Tongue (tissue), 1 donor: ENCODE measurements at regions not wholly inside any gene's neighbourhood (a gene's known extent, or its start where the extent isn't known, plus 50 kb on each side); places are given as distances from the start of the nearest gene placed in this dataset.

Experiments used
- DNase-seq: peaks from one replicate; pipeline ENCODE4 v3.0.0-alpha.2; 2015

- no peak for DNase-seq
These were observed 51.4 kb upstream of the LGSN start for GRCh38 chr6:63371104-63371715.

GRCh38 chr6:63372951-63373533 is 53.3 kb upstream of the LGSN start:
- no peak for DNase-seq

- DNase-seq: no peak
These were observed 69.5 kb upstream of the LGSN start for GRCh38 chr6:63389191-63389844.

- no peak for DNase-seq
These were observed 71.6 kb upstream of the LGSN start for GRCh38 chr6:63391203-63391970.

DNA sequence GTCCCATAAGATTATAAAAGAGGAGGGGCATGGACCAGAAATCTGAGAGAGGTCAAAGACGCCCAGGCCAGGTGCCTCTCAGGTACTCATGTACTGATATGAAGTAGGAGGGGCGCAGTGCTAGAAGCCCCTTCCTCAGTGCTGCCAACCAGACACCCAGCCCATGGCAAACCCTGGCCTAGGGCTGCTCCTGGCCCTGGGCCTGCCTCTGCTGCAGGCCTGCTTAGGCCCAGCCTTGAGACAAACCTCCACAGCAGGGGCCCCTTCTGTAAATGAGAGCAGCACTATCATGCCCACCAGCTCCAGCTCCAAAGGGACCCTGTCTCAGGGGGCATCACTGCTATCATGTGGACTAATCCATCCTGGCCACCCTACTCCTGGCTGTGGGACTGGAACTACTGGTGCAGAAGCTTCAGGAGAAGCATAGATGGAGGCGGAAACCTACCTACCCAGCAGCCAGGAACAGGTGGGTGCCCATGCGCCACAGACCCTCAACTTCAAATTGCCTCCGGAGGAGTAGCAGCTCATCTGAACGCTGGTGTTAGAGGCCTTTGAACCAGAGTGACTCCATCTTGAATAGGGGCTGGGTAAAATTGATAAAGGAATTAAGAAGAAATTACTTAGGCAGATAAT is 72.4 kb upstream of the LGSN start:
- no peak for DNase-seq

- no peak for DNase-seq
These were observed 75.0 kb upstream of the LGSN start for GRCh38 chr6:63394656-63395308.

DNA sequence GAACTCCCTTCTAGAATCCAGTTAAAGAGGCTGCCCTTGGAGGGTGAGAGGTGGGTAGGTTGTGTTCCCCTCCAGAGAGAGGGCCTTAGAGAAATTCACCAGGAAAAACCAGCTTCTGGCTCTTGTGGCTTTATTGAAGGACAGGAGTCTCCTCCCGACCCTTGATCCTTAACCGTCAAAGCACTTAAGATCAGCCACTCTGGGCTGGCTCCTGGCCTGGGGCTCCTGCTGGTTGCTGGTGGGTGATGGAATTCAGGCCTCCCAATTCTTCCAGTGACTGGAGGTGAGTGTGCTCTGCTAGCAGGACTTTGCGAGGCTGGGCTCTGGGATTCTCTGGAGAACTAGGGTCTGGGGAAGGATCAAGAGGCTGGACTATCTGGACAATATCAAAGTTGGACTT is 75.6 kb upstream of the LGSN start:
- no peak for DNase-seq

- no peak for DNase-seq
These were observed 83.9 kb upstream of the LGSN start for GRCh38 chr6:63403725-63404124.

DNA sequence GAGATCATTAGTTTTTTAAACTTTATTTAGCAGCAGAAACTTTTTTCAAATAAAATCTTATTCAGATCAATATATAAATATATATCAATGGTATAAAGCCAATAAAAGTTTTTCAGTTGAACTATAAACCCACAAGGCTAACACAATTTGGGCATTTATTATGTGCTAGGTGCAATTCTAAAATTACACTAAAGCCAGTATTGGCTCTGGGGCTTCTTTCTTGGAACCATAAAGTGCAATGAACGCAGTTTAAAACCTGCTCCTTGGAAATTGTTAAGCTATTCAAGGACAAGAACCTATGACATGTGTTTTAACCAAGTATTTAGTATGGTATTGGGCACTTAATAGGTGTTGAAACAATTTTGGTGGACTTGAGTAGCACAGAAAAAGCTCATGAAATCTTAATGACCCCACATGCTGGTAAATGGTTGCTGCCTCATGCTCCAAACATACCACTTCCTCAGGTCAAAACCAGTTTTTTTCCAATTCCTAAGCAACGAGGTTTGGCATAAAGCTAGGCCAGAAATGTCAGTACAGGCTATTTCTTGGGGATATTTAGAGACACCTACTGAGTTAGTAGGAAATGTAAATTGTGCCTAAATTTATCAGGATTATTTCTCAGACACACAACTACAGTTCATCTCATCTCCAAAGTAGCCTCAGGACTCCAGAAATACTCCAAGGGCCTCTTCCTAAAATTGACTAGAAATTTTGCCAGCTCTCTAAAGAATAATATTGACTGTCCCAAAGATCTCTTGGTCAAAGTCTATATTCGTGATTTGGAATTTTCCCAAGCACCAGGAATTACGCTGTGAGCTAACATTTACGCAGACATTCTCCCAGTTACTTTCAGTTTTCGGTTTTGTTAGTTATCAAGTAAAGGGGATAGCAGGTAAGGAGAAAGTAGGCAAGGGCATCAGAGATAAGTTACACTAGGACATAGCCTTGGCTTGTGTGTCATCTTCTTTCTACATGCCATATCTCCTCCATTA is 90.9 kb upstream of the LGSN start:
- no peak for DNase-seq

- no peak for DNase-seq
These were observed 95.5 kb upstream of the LGSN start for GRCh38 chr6:63415286-63415685.

GRCh38 chr6:63418741-63419140 is 99.0 kb upstream of the LGSN start:
- no peak for DNase-seq

DNA sequence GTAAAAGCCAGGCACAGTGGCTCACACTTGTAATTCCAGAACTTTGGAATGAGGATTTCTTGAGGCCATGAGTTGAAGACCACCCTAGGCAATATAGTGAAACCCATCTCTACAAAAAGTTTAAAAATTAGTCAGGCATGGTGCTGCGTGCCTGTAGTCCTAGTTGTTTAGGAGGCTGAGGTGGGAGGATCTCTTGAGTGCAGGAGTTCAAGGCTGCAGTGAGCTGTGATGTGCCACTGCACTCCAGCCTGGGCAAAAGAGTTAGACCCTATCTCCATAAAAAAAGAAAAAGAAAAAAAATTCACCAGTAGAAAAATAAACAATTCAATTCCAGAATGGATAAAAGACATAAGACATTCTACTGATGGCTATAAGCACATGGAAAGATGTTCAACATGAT is 104.9 kb upstream of the LGSN start:
- DNase-seq: no peak

DNA sequence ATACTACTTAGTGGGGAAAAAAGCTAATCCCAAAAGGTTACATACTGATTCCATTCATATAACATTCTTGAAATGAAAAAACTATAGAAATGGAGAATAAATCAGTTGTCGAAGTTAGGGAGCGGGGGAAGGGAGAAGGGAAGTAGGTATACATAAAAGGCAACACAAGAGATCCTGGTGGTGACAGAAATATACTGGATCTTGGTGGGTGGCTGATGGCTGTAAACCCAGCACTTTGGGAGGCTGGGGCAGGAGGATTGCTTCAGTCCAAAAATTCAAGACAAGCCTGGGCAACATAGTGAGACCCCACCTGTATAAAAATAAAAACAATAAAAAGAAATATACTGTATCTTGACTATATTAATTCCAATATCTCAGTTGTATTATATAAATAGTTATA is 105.7 kb upstream of the LGSN start:
- no peak for DNase-seq

DNA sequence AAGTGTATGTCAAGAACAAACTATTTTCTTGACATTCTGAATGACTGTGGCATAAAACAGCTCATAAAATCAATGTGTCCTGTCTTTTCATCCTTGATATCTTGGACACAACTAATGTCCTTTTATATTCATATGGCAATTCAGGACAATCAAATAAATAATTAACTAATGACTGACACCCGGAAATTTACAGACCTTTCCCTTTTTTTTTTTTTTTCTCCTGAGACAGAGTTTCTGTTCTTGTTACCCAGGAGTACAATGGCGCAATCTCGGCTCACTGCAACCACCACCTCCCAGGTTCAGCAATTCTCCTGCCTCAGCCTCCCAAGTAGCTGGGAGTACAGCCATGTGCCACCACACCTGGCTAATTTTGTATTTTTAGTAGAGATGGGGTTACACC is 107.1 kb upstream of the LGSN start:
- no peak for DNase-seq

DNA sequence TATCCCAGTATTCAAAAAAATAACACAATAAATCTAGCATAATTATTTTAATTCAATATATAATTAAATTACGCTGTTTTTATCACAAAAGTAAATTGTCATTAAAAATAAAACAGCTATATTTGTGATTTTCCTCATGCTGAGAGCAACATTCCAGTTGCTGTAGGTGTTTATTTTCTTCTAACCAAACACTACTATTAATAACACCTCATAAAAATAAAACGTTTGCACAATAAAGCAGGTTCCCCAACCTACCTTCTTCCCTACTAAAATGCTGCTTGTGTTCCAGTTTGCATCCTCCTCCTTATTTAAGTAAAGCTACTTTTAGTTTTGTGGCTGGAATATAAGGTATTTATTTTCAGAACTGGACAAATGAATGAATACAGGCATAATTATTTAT is 108.2 kb upstream of the LGSN start:
- no peak for DNase-seq

DNA sequence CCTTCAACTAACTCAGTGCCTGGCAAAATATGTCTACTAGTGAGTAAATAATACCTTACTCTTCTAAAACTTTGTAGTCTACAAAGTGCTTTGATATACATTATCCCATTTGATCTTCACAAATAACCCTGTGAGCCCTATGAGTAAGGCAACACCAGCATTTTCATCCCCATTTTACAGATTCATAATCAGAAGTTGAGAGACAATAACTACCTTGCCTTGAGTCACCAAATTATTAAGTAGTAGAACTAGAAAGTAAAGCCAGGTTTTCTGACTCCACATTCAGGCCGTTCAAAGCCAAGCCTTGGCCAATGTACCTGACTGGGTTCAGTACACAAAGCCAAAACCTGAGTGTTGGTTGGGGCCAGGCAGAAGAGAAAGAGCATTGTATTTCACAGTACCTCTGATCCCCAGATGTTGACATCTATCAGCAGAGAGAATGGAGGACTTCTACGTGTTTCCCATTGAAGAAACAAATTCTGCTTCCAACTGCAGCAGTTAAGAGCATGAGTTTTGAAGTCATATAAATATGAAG is 111.3 kb upstream of the LGSN start:
- DNase-seq: no peak

GRCh38 chr6:63434943-63435342 is 115.2 kb upstream of the LGSN start:
- no peak for DNase-seq

DNA sequence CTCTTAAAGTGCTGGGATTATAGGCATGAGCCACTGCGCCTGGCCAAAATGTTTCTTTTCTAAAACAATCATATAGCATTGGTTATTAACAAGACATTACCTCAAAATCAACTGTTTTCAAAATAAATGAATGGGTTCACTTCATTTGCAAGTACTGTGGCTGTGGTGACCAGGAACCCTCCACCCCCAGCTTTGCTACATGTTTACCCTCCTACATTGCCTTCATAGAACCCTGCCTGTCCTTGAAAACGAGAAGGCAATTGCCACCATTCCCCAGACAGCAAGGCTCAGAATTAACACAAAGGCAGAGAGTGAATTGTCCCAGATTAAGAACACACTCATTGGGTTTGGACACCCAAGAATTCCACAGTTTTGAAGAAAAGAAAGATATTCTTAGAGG is 116.6 kb upstream of the LGSN start:
- no peak for DNase-seq

DNA sequence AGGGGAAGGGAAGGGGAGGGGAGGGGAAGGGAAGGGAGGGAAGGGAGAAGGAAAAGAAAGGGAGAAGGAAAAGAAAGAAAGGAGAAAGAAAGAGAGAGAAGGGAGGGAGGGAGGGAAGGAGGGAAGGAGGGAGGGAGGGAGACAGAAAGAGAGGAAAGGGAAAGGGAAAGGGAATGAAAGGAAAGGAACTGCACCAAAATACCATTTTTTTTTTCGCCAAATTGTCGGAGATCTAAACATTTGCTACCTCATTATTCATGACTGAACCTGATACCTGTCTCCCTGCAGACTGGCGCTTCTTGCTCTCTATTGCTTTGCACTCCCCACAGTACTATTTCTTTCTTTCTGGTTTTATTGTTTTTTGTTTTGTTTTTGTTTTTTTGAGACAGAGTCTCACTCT is 117.3 kb upstream of the LGSN start:
- DNase-seq: no peak

DNA sequence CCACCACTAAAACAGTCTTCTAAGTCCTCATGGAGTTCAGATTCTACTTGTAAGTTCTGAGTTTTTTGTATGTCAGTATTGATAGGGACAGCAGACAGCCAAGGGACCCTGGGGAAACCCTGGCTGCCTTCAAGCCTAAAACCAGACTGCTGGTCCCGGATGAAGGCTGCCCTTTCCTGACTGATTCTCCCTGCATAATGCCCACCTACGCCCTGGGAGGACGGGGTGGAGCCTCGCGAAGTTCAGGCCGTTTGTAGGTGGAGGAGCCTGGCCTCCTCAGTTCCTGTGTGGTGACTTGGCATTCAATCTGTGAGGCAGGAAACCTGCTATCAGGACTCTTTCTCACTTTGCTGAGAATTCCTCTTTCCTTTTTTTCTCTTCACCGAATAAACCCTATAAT is 120.3 kb upstream of the LGSN start:
- DNase-seq: no peak

- DNase-seq: no peak
These were observed 120.8 kb upstream of the LGSN start for GRCh38 chr6:63440594-63440993.
